H1 (cell line): ENCODE measurements at regions not wholly inside any gene's neighbourhood (a gene's known extent, or its start where the extent isn't known, plus 50 kb on each side); places are given as distances from the start of the nearest gene placed in this dataset.

ENCODE experiments used
- CTCF ChIA-PET: fragments of 300-600 bp; sonication (Branson Sonifier 250); formaldehyde crosslinking; loops from one replicate; lab custom pipeline; 2021; ENCODE audit not compliant: partially characterized antibody; lab: Charles Lee
- POLR2A ChIA-PET: fragments of 300-600 bp; sonication (Branson Sonifier 250); formaldehyde crosslinking; loops from one replicate; lab custom pipeline; 2021; ENCODE audit warnings: inconsistent platforms; ENCODE audit not compliant: partially characterized antibody; lab: Charles Lee
- DNase-seq, 2 experiments: peaks; one replicate each; pipeline versions ENCODE4 v3.0.0 to v3.0.0-alpha.2; 2010 to 2022; ENCODE audit warnings: low spot score in 2 of 2, low read depth in 1 of 2, mixed read lengths in 1 of 2
- FAIRE-seq: peaks from 2 replicates; lab custom pipeline; 2011; peaks lifted over from hg19 to GRCh38; lab: Jason Lieb, UNC
- H2AFZ ChIP-seq: 2 replicates; pipeline ENCODE4 v1.8.1; 2012; ENCODE audit warnings: low read length, inconsistent platforms
- H2AK5ac ChIP-seq: 2 replicates; pipeline ENCODE4 v1.6.1; 2013; ENCODE audit warnings: low read depth, low read length
- H2BK120ac ChIP-seq: replicated peaks from 2 replicates; pipeline ENCODE3; 2013; ENCODE audit warnings: low read depth, low read length, inconsistent platforms
- H2BK12ac ChIP-seq: 2 replicates; pipeline ENCODE4 v1.6.1; 2013; ENCODE audit warnings: low read depth, low read length
- H2BK15ac ChIP-seq: 2 replicates; pipeline ENCODE4 v1.6.1; 2013; ENCODE audit warnings: low read length
- H2BK20ac ChIP-seq: 2 replicates; pipeline ENCODE4 v1.6.1; 2013; ENCODE audit warnings: low read length
- H2BK5ac ChIP-seq: 2 replicates; pipeline ENCODE4 v1.6.1; 2013; ENCODE audit warnings: low read depth, low read length
- H3K14ac ChIP-seq: 2 replicates; pipeline ENCODE4 v1.6.1; 2013; ENCODE audit warnings: inconsistent platforms; ENCODE audit not compliant: insufficient read length
- H3K18ac ChIP-seq: 2 replicates; pipeline ENCODE4 v1.6.1; 2013; ENCODE audit warnings: low read length; ENCODE audit errors: extremely low read depth
- H3K23ac ChIP-seq: 2 replicates; pipeline ENCODE4 v1.6.1; 2013; ENCODE audit warnings: inconsistent platforms; ENCODE audit not compliant: insufficient read length
- H3K23me2 ChIP-seq: 2 replicates; pipeline ENCODE4 v1.6.1; 2013; ENCODE audit warnings: low read depth, low read length
- H3K27ac ChIP-seq: 2 replicates; pipeline ENCODE4 v1.6.1; 2011; ENCODE audit warnings: low read depth, low read length, inconsistent platforms
- H3K27me3 ChIP-seq, 4 experiments: replicated peaks in 1 of 4; 1 replicate in 1 of 4; 2 replicates in 3 of 4; pipeline versions ENCODE4 v1.6.1 to v1.8.1; 2011 to 2013; ENCODE audit warnings: low read length in 3 of 4, mild to moderate bottlenecking in 3 of 4, inconsistent platforms in 2 of 4, mixed read lengths in 2 of 4, moderate library complexity in 1 of 4; ENCODE audit not compliant: control insufficient read depth in 3 of 4, insufficient read depth in 3 of 4; ENCODE audit errors: extremely low read depth in 1 of 4
- H3K36me3 ChIP-seq, 4 experiments: 2 replicates each; pipeline versions ENCODE4 v1.6.1 to v1.8.1; 2011 to 2013; ENCODE audit warnings: mild to moderate bottlenecking in 4 of 4, low read length in 3 of 4, moderate library complexity in 2 of 4, control low read depth in 1 of 4, inconsistent platforms in 1 of 4; ENCODE audit not compliant: insufficient read depth in 4 of 4, control insufficient read depth in 2 of 4
- H3K4ac ChIP-seq: replicated peaks from 2 replicates; pipeline ENCODE3; 2013; ENCODE audit warnings: low read length, low read depth, mixed read lengths, inconsistent platforms; ENCODE audit not compliant: insufficient read length
- H3K4me1 ChIP-seq, 4 experiments: replicated peaks in 1 of 4; 1 replicate in 1 of 4; 2 replicates in 3 of 4; pipeline versions ENCODE4 v1.6.1 to v1.8.1; 2011 to 2013; ENCODE audit warnings: low read length in 3 of 4, inconsistent platforms in 2 of 4, mixed read lengths in 1 of 4; ENCODE audit not compliant: insufficient read depth in 4 of 4, control insufficient read depth in 3 of 4
- H3K4me2 ChIP-seq, 2 experiments: 2 replicates each; pipeline versions ENCODE4 v1.6.1 to v1.8.1; 2011 to 2013; ENCODE audit warnings: low read depth in 2 of 2, low read length in 2 of 2, control low read depth in 1 of 2, inconsistent platforms in 1 of 2, mild to moderate bottlenecking in 1 of 2; ENCODE audit not compliant: insufficient read depth in 1 of 2
- H3K4me3 ChIP-seq, 4 experiments: fragments of 200-600, 300-600 bp in 1 of 4; sonication (generic), shearing (Covaris generic), sonication (Bioruptor Twin) in 1 of 4; 2 replicates each; pipeline versions ENCODE4 v1.5.1 to v1.8.1; 2011 to 2016; ENCODE audit warnings: low read length in 4 of 4, low read depth in 3 of 4, control low read depth in 2 of 4, inconsistent platforms in 2 of 4, mild to moderate bottlenecking in 2 of 4, mixed read lengths in 1 of 4, moderate library complexity in 1 of 4; ENCODE audit not compliant: insufficient read depth in 2 of 4; ENCODE audit errors: extremely low read depth in 1 of 4
- H3K56ac ChIP-seq: replicated peaks from 2 replicates; pipeline ENCODE3; 2013; ENCODE audit warnings: low read depth, mild to moderate bottlenecking, mixed read lengths, low read length, inconsistent platforms; ENCODE audit not compliant: insufficient read length
- H3K79me1 ChIP-seq: 2 replicates; pipeline ENCODE4 v1.6.1; 2013; ENCODE audit warnings: low read depth, low read length, control low read depth
- H3K79me2 ChIP-seq, 2 experiments: 2 replicates each; pipeline versions ENCODE4 v1.6.1 to v1.8.1; 2012 to 2013; ENCODE audit warnings: low read length in 2 of 2, mild to moderate bottlenecking in 2 of 2, inconsistent platforms in 1 of 2; ENCODE audit not compliant: insufficient read depth in 2 of 2, control insufficient read depth in 1 of 2
- H3K9ac ChIP-seq, 4 experiments: replicated peaks in 1 of 4; 1 replicate in 1 of 4; 2 replicates in 3 of 4; pipeline versions ENCODE4 v1.6.1 to v1.8.1; 2011 to 2013; ENCODE audit warnings: low read depth in 3 of 4, low read length in 3 of 4, control low read depth in 2 of 4, mild to moderate bottlenecking in 2 of 4, moderate library complexity in 2 of 4, inconsistent platforms in 1 of 4; ENCODE audit errors: extremely low read depth in 1 of 4
- H3K9me3 ChIP-seq, 2 experiments: 2 replicates each; pipeline versions ENCODE4 v1.6.1 to v1.8.1; 2012 to 2013; ENCODE audit warnings: mild to moderate bottlenecking in 2 of 2, moderate library complexity in 2 of 2, control low read depth in 1 of 2, inconsistent platforms in 1 of 2, low read depth in 1 of 2, low read length in 1 of 2, mixed read lengths in 1 of 2; ENCODE audit not compliant: insufficient read depth in 2 of 2
- H4K20me1 ChIP-seq, 2 experiments: replicated peaks in 1 of 2; 2 replicates each; pipeline versions ENCODE3 to v1.8.1; 2011 to 2013; ENCODE audit warnings: inconsistent platforms in 2 of 2, low read length in 2 of 2, mild to moderate bottlenecking in 1 of 2; ENCODE audit not compliant: insufficient read depth in 2 of 2, control insufficient read depth in 1 of 2
- H4K5ac ChIP-seq: 2 replicates; pipeline ENCODE4 v1.6.1; 2013; ENCODE audit warnings: low read length, low read depth, mixed read lengths, inconsistent platforms; ENCODE audit not compliant: insufficient read length
- H4K8ac ChIP-seq: 2 replicates; pipeline ENCODE4 v1.8.0; 2013; ENCODE audit warnings: mild to moderate bottlenecking, moderate library complexity, low read length, inconsistent platforms; ENCODE audit not compliant: insufficient read depth; ENCODE audit errors: extremely low read depth
- H4K91ac ChIP-seq: replicated peaks from 2 replicates; pipeline ENCODE3; 2013; ENCODE audit warnings: low read length, mixed read lengths, inconsistent platforms; ENCODE audit not compliant: insufficient read length
- HDAC2 ChIP-seq, 2 experiments: fragments of 300-600 bp in 1 of 2; sonication (generic) in 1 of 2; IDR thresholded peaks; 2 replicates each; pipeline ENCODE4 v1.6.1; 2011 to 2012; ENCODE audit warnings: low read depth in 2 of 2, low read length in 2 of 2, mild to moderate bottlenecking in 2 of 2, moderate library complexity in 2 of 2, borderline replicate concordance in 1 of 2, inconsistent platforms in 1 of 2
- TBP ChIP-seq: IDR thresholded peaks from 2 replicates; pipeline ENCODE4 v1.6.1; 2011; ENCODE audit warnings: low read depth, low read length, improper control_type of control experiment
- WGBS, 2 experiments: shearing (Covaris generic) in 1 of 2; methylation state at CpG; one replicate each; pipeline versions ENCODE4 v1.1.6 to v1.1.7; 2013 to 2015; ENCODE audit warnings: low lambda C conversion rate in 2 of 2, mixed read lengths in 2 of 2, inconsistent platforms in 1 of 2, low coverage in 1 of 2, missing lambda C conversion rate in 1 of 2; ENCODE audit not compliant: insufficient replicate concordance in 2 of 2, insufficient coverage in 1 of 2, insufficient read length in 1 of 2; ENCODE audit errors: extremely low coverage in 1 of 2, missing lambda C conversion rate in 1 of 2; 5-methylcytosine and 5-hydroxymethylcytosine counted together

- no peak overlapping the region for H3K4me3 ChIP-seq
- no peak overlapping the region for H3K14ac ChIP-seq
- H3K27ac ChIP-seq = no peak overlapping the region
- no peak overlapping the region for H2AK5ac ChIP-seq
- no peak overlapping the region for H2AFZ ChIP-seq
- no peak overlapping the region for H4K5ac ChIP-seq
- H3K4me1 ChIP-seq = no peaks in the 10 kb centered on the region
- H2BK120ac ChIP-seq = no peak overlapping the region
- H4K8ac ChIP-seq = no peak overlapping the region
- no peak for DNase-seq
- no peak overlapping the region for H4K91ac ChIP-seq
- FAIRE-seq = no peak
- CTCF ChIA-PET = interaction anchor here (1.4 kb wide), 1 partner anchor 38 kb away, joined by 3 read pairs; no protein-coding TSS in a partner anchor
- H3K4me2 ChIP-seq = no peak overlapping the region
- H2BK15ac ChIP-seq = no peak overlapping the region
- POLR2A ChIA-PET = no interaction called here
- no peak for TF ChIP-seq HDAC2 (IDR thresholded peaks at IDR 0.05; ENCODE audit: borderline replicate concordance in 1 of 2, low read depth in 2 of 2, low read length in 2 of 2)
- no peak for TF ChIP-seq TBP
- TF ChIP-seq, all 59 proteins: peak for 0
- 93% methylated on average over 7 of the region's 7 CpGs; no CpG with 5 or more reads in 1 of the 2 experiments for WGBS, 2 experiments
- no peak overlapping the region for H2BK12ac ChIP-seq
- no peaks in the 10 kb centered on the region for H3K36me3 ChIP-seq
- no peaks in the 10 kb centered on the region for H3K79me1 ChIP-seq
- H2BK5ac ChIP-seq = no peak overlapping the region
- H2BK20ac ChIP-seq = no peak overlapping the region
- H3K23me2 ChIP-seq = no peaks in the 10 kb centered on the region
- no peak overlapping the region for H3K4ac ChIP-seq
- H3K18ac ChIP-seq = no peak overlapping the region
- H3K27me3 ChIP-seq = no peaks in the 10 kb centered on the region
- H3K23ac ChIP-seq = no peak overlapping the region
- H3K9ac ChIP-seq = no peak overlapping the region
- H3K56ac ChIP-seq = no peak overlapping the region
- no peaks in the 10 kb centered on the region for H3K9me3 ChIP-seq
- H3K79me2 ChIP-seq = no peaks in the 10 kb centered on the region
- H4K20me1 ChIP-seq = no peaks in the 10 kb centered on the region
Observed at GRCh38 chr6:138038142-138038870, 68.9 kb downstream of the PERP start.
